ENCODE measurements at regions not wholly inside any gene's neighbourhood (a gene's known extent, or its start where the extent isn't known, plus 50 kb on each side); places are given as distances from the start of the nearest gene placed in this dataset.

DNA sequence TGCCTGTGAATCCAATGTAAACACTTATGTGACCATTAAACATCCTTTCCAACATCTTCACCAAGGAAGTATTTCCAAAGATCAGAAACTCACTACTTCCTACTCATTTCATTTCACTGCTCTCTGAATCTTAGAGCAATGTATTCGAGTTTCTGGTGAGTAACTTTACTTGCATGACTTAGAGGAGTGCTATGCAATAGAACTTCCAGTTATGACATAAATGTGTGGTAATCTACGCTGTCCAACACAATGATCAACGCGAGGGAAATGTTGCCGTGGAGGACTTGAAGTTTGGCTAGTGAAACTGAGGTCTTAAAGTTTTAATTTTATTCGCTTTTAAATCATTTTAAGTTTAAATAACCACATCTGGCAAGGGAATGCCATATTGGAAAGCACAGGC is 1326.3 kb downstream of the XPNPEP1 start:
- no peak overlapping the region for H3K4me2 ChIP-seq (ENCODE audit: low read length)
- H4K20me1 ChIP-seq (ENCODE audit: insufficient read depth), result no peaks in the 10 kb centered on the region
- no peak overlapping the region for H2AFZ ChIP-seq (ENCODE audit: low read depth, low read length, poor library complexity, severe bottlenecking)
- H3K9me2 ChIP-seq (ENCODE audit: insufficient read depth), result no peaks in the 10 kb centered on the region
- intact Hi-C loops (cut with micrococcal nuclease), result no loop called here
- no peak overlapping the region for H3K4me3 ChIP-seq (replicated peaks in 1 of 2; ENCODE audit: low read depth in 1 of 2, low read length in 2 of 2)
- H3K9me3 ChIP-seq (ENCODE audit: control insufficient read depth in 1 of 2, insufficient read depth in 1 of 2, low read depth in 1 of 2, low read length in 2 of 2), result peaks cover 3 to 24% of the 10 kb centered on the region in 2 experiments; a peak in 2 of 4 replicates
- RAD21 ChIA-PET (ENCODE audit: low non-redundant PET in 1 of 2, low total read pairs in 2 of 2, uncharacterized antibody in 2 of 2, unreplicated experiment in 2 of 2), result no interaction called here
- H3K4me1 ChIP-seq (ENCODE audit: control insufficient read depth in 1 of 2, insufficient read depth in 2 of 2, low read length in 2 of 2), result no peaks in the 10 kb centered on the region; a peak in 1 of 4 replicates
- H3K79me2 ChIP-seq (ENCODE audit: insufficient read depth, low read length), result no peaks in the 10 kb centered on the region
- H3K36me3 ChIP-seq (ENCODE audit: control insufficient read depth in 1 of 2, insufficient read depth in 2 of 2, low read length in 2 of 2), result no peaks in the 10 kb centered on the region
- no TSS peak for BruUV-seq (replicated peaks)
- H3K9ac ChIP-seq (ENCODE audit: low read length), result no peak overlapping the region
- H3K27me3 ChIP-seq (ENCODE audit: insufficient read depth, low read length), result no peaks in the 10 kb centered on the region
- POLR2A ChIA-PET, result no interaction called here
- DNase-seq (ENCODE audit: low read depth, low spot score), result no peak
- CTCF ChIA-PET, result no interaction called here
- TF ChIP-seq, protein P1, sequence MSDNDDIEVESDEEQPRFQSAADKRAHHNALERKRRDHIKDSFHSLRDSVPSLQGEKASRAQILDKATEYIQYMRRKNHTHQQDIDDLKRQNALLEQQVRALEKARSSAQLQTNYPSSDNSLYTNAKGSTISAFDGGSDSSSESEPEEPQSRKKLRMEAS (IDR thresholded peaks at IDR 0.05), result no peak
- TF ChIP-seq POLR2AphosphoS5 (IDR thresholded peaks at IDR 0.05; ENCODE audit: low read depth, low read length) (no peak), ZFX (IDR thresholded peaks at IDR 0.05) (no peak), TCF7L2 (IDR thresholded peaks at IDR 0.05; ENCODE audit: borderline replicate concordance, extremely low read depth, insufficient read depth, insufficient read length) (no peak), POLR2A (IDR thresholded peaks at IDR 0.05; ENCODE audit: borderline replicate concordance, extremely low read depth, insufficient read depth, insufficient read length) (no peak), SRF (IDR thresholded peaks at IDR 0.05; ENCODE audit: low read depth) (no peak), ELF1 (IDR thresholded peaks at IDR 0.05; ENCODE audit: borderline replicate concordance, low read depth) (no peak), SIN3A (IDR thresholded peaks at IDR 0.05; ENCODE audit: low read depth) (no peak), EZH2 (IDR thresholded peaks at IDR 0.05) (no peak)
- no peak overlapping the region for H3K27ac ChIP-seq (ENCODE audit: low read depth, low read length)
- ATAC-seq, result no peak

DNA sequence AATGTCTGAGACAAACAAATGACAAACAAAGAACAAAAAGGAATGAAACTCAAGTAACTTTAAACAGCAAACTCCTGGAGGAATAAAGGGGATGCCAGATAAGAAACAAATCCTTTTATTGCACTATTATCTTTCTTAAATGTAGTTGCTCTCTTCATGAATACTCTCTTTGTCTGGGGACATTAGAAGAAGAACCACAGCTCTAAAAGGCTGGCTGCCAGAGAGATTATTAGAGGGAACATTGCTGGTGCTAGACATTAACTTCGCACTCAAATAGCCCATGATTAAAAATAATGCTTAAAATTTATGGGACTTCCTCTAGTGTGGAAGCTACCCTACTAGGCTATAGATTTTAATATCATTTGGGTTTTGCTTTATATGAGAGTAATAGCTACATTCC is 1330.4 kb downstream of the XPNPEP1 start:
- ChIA-PET CTCF (no interaction called here), POLR2A (no interaction called here), RAD21 (ENCODE audit: low non-redundant PET in 1 of 2, low total read pairs in 2 of 2, uncharacterized antibody in 2 of 2, unreplicated experiment in 2 of 2) (no interaction called here)
- H3K79me2 ChIP-seq (ENCODE audit: insufficient read depth, low read length), result no peaks in the 10 kb centered on the region
- H2AFZ ChIP-seq (ENCODE audit: low read depth, low read length, poor library complexity, severe bottlenecking), result no peak overlapping the region
- DNase-seq (ENCODE audit: low read depth, low spot score), result no peak
- H3K27ac ChIP-seq (ENCODE audit: low read depth, low read length), result no peak overlapping the region
- no peaks in the 10 kb centered on the region; a peak in 1 of 4 replicates for H3K4me1 ChIP-seq (ENCODE audit: control insufficient read depth in 1 of 2, insufficient read depth in 2 of 2, low read length in 2 of 2)
- no TSS peak for BruUV-seq (replicated peaks)
- no peak overlapping the region for H3K4me2 ChIP-seq (ENCODE audit: low read length)
- H3K9ac ChIP-seq (ENCODE audit: low read length), result no peak overlapping the region
- no peaks in the 10 kb centered on the region for H4K20me1 ChIP-seq (ENCODE audit: insufficient read depth)
- H3K9me2 ChIP-seq (ENCODE audit: insufficient read depth), result no peaks in the 10 kb centered on the region
- H3K4me3 ChIP-seq (replicated peaks in 1 of 2; ENCODE audit: low read depth in 1 of 2, low read length in 2 of 2), result no peak overlapping the region
- intact Hi-C loops (cut with micrococcal nuclease), result no loop called here
- no peak for TF ChIP-seq SIN3A (IDR thresholded peaks at IDR 0.05; ENCODE audit: low read depth)
- TF ChIP-seq SRF (IDR thresholded peaks at IDR 0.05; ENCODE audit: low read depth), result no peak
- TF ChIP-seq SP1 (IDR thresholded peaks at IDR 0.05; ENCODE audit: low read depth), result no peak
- no peak for TF ChIP-seq ZNF274 (IDR thresholded peaks at IDR 0.05; ENCODE audit: low read depth, low read length)
- TF ChIP-seq CBX3 (IDR thresholded peaks at IDR 0.05; ENCODE audit: low read depth), result no peak
- no peak for TF ChIP-seq ELF1 (IDR thresholded peaks at IDR 0.05; ENCODE audit: borderline replicate concordance, low read depth)
- no peak for TF ChIP-seq TCF7L2 (IDR thresholded peaks at IDR 0.05; ENCODE audit: borderline replicate concordance, extremely low read depth, insufficient read depth, insufficient read length)
- no peak for TF ChIP-seq JUND (IDR thresholded peaks at IDR 0.05)
- ATAC-seq, result no peak
- no peaks in the 10 kb centered on the region for H3K36me3 ChIP-seq (ENCODE audit: control insufficient read depth in 1 of 2, insufficient read depth in 2 of 2, low read length in 2 of 2)
- H3K9me3 ChIP-seq (ENCODE audit: control insufficient read depth in 1 of 2, insufficient read depth in 1 of 2, low read depth in 1 of 2, low read length in 2 of 2), result peaks cover 11 to 40% of the 10 kb centered on the region in 2 experiments; a peak in 3 of 4 replicates
- H3K27me3 ChIP-seq (ENCODE audit: insufficient read depth, low read length), result no peaks in the 10 kb centered on the region

Data from HCT116 (cell line).